OCI-LY7 (cell line): ENCODE measurements at regions not wholly inside any gene's neighbourhood (a gene's known extent, or its start where the extent isn't known, plus 50 kb on each side); places are given as distances from the start of the nearest gene placed in this dataset.

Source experiments
- CTCF ChIP-seq: fragments of 200-600 bp; sonication (generic); conservative IDR thresholded peaks from 2 replicates; pipeline ENCODE4 v1.5.1; 2014; ENCODE audit warnings: mild to moderate bottlenecking, antibody characterized with exemption, low read length, moderate library complexity, mixed read lengths
- EZH2phosphoT487 ChIP-seq: fragments of 200-600 bp; sonication (generic); IDR thresholded peaks from 2 replicates; pipeline ENCODE4 v1.6.1; 2018; ENCODE audit warnings: low read depth, borderline replicate concordance, mild to moderate bottlenecking, mixed run types, antibody characterized with exemption, low read length, moderate library complexity, mixed read lengths

- TF ChIP-seq CTCF (no peak), EZH2phosphoT487 (no peak)
Measured at GRCh38 chr13:90872491-90873025, 474.9 kb upstream of the MIR17HG start.
